Mesothelial cell of epicardium (in vitro differentiated cells): ENCODE measurements at regions not wholly inside any gene's neighbourhood (a gene's known extent, or its start where the extent isn't known, plus 50 kb on each side); places are given as distances from the start of the nearest gene placed in this dataset.

Experiments used
- DNase-seq, 2 experiments: peaks; one replicate each; pipeline ENCODE4 v3.0.0; 2021; ENCODE audit warnings: low spot score in 2 of 2; ENCODE audit not compliant: unreplicated experiment in 2 of 2
- H3K27ac Mint-ChIP-seq: 2 replicates; pipeline ENCODE4 v1.8.0; 2021; ENCODE audit warnings: mixed read lengths
- H3K27me3 Mint-ChIP-seq: 2 replicates; pipeline ENCODE4 v1.8.0; 2021; ENCODE audit warnings: low read depth, mixed read lengths
- H3K36me3 Mint-ChIP-seq: 2 replicates; pipeline ENCODE4 v1.8.0; 2021; ENCODE audit warnings: mixed read lengths
- H3K4me1 Mint-ChIP-seq: 2 replicates; pipeline ENCODE4 v1.8.0; 2021; ENCODE audit warnings: mixed read lengths
- H3K4me3 Mint-ChIP-seq: 2 replicates; pipeline ENCODE4 v1.8.0; 2021; ENCODE audit warnings: mild to moderate bottlenecking, moderate library complexity, mixed read lengths
- H3K9me3 Mint-ChIP-seq: 2 replicates; pipeline ENCODE4 v1.8.0; 2021; ENCODE audit warnings: mixed read lengths
- TF ChIP-seq, protein P1 (sequence below): fragments of 200-600 bp; sonication (generic); IDR thresholded peaks from one replicate; pipeline ENCODE4 v1.5.0; 2021; ENCODE audit warnings: antibody characterized with exemption; ENCODE audit not compliant: unreplicated experiment

DNA sequence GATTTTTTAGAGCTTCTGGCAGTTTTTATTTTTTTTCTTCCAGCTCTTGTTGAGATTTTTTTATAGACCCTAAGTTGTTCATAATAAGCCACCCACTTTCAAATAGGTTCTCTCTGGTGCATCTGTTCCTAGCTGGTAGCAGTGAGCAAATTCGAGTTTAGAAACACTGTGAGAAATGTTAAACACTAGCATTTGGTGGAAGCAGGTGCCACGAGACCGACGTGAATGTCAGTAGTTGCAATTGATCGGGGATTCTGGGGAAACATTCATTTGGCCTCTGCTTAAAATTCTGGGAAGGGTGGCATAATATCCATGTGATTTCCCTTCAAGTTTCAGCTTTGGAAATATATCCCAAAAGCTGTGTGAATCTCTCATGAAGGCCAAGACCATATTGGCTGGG is 435.0 kb downstream of the RNF144A start:
- TF ChIP-seq, protein P1, sequence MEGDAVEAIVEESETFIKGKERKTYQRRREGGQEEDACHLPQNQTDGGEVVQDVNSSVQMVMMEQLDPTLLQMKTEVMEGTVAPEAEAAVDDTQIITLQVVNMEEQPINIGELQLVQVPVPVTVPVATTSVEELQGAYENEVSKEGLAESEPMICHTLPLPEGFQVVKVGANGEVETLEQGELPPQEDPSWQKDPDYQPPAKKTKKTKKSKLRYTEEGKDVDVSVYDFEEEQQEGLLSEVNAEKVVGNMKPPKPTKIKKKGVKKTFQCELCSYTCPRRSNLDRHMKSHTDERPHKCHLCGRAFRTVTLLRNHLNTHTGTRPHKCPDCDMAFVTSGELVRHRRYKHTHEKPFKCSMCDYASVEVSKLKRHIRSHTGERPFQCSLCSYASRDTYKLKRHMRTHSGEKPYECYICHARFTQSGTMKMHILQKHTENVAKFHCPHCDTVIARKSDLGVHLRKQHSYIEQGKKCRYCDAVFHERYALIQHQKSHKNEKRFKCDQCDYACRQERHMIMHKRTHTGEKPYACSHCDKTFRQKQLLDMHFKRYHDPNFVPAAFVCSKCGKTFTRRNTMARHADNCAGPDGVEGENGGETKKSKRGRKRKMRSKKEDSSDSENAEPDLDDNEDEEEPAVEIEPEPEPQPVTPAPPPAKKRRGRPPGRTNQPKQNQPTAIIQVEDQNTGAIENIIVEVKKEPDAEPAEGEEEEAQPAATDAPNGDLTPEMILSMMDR = no peak
- no peaks in the 10 kb centered on the region for H3K36me3 Mint-ChIP-seq
- H3K9me3 Mint-ChIP-seq = peaks cover 4% of the 10 kb centered on the region
- H3K27ac Mint-ChIP-seq = no peak overlapping the region
- no peak overlapping the region for H3K4me3 Mint-ChIP-seq
- no peak for DNase-seq
- no peaks in the 10 kb centered on the region for H3K4me1 Mint-ChIP-seq
- peaks cover 9% of the 10 kb centered on the region for H3K27me3 Mint-ChIP-seq

DNA sequence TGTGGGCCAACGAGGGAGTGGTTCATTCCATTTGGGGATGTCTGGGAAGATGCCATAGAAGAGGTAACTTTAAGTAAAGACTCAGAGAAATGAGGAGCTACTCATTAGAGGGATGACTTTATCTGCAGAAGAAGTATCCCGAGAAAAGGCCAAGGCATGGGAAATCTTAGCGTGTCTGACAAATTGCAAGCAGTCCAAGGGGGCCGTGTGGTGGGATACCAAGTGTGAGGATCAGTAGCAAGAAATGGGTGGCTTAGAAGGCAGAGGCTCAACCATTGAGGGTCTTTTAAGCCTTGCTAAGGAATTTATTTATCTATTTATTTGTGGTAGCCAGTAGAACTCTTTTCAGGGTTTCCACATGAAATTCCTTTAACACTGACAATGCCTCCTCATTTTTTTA is 436.4 kb downstream of the RNF144A start:
- Mint-ChIP-seq H3K4me1 (no peaks in the 10 kb centered on the region), H3K27me3 (peaks cover 9% of the 10 kb centered on the region), H3K9me3 (peaks cover 4% of the 10 kb centered on the region), H3K27ac (no peak overlapping the region), H3K4me3 (no peak overlapping the region), H3K36me3 (no peaks in the 10 kb centered on the region)
- TF ChIP-seq, protein P1 = no peak
- no peak for DNase-seq

DNA sequence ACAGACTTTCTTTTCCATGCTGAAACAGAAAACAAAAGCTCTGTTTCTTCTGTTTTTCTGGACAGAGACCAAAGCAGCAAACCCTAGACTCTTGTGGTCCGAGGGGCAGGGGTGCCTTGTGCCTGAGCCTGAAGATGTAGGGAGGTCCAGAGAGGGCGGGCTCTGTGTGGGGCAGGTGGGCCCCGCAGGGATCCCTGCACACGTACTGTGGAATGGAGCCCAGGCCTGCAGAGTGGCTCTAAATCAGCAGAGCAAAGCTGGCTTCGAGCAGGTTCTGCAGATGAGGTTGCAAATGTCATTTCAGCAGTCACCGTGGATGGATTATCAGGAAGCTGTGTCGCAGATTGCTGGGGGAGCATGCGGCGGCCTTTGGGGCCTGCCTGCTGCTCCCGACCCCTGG is 438.6 kb downstream of the RNF144A start:
- TF ChIP-seq, protein P1 = no peak
- H3K4me3 Mint-ChIP-seq = no peak overlapping the region

DNA sequence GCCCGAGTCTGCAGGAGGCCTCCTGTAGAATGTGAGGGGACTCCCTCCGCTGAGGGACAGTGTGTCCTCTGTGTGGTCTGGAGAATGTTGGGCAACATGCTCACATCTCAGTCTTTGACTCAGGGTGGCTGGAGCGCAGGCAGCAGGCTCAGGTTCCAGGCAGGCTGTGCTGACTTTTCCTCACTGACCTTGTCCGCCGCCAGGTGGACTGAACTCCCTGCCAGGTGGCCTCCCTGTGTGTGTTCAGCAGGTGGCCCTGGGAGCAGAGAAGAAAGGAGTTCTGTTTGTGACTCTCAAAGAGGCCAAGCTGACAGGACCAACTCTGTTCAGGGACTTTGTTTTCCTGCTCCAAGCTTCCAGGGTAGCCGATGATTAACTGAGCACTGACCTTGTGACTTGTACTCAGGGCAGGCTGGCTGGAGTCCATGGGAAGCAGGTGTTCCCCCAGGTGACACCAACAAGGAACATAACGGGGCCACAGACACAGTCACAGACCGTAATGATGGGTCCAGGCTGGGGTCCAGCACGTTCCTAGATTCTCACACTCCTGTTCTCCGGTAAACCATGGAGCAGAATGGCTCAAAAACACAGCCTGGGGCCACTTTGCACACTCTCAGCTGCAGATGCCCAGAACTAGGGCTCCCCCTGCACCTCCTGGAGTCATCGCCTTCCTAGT is 439.8 kb downstream of the RNF144A start:
- DNase-seq = no peak
- H3K36me3 Mint-ChIP-seq = no peaks in the 10 kb centered on the region
- H3K27ac Mint-ChIP-seq = no peak overlapping the region
- peaks cover 4% of the 10 kb centered on the region for H3K9me3 Mint-ChIP-seq
- no peaks in the 10 kb centered on the region for H3K27me3 Mint-ChIP-seq
- TF ChIP-seq, protein P1 = no peak
- H3K4me1 Mint-ChIP-seq = peaks cover 9% of the 10 kb centered on the region
- no peak overlapping the region for H3K4me3 Mint-ChIP-seq

More for the DNA sequence above, 438.6 kb downstream of the RNF144A start:
- no peak for DNase-seq
- no peaks in the 10 kb centered on the region for H3K27me3 Mint-ChIP-seq
- H3K4me1 Mint-ChIP-seq = peaks cover 9% of the 10 kb centered on the region
- peaks cover 4% of the 10 kb centered on the region for H3K9me3 Mint-ChIP-seq
- no peaks in the 10 kb centered on the region for H3K36me3 Mint-ChIP-seq
- no peak overlapping the region for H3K27ac Mint-ChIP-seq

DNA sequence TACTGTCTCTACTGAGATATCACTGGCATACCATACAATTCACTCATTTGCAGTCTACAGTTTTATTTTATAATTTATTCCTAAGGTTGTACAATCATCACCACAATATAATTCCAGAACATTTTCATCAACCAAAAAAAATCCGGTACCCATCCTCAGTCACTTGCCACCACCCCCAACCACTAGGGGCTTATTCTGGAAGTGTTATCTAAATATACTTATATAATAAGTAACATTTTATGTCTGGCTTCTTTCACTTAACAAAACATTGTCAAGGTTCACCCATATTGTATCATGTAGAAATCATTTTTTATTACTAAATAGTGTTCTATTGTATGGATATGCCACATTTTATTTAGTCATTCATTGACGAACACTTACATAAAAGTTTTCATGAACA is 440.8 kb downstream of the RNF144A start:
- Mint-ChIP-seq H3K4me1 (peaks cover 9% of the 10 kb centered on the region), H3K36me3 (no peaks in the 10 kb centered on the region)

More for the DNA sequence above, 440.8 kb downstream of the RNF144A start:
- H3K27ac Mint-ChIP-seq = no peak overlapping the region
- no peak for DNase-seq
- H3K4me3 Mint-ChIP-seq = no peak overlapping the region
- H3K27me3 Mint-ChIP-seq = no peaks in the 10 kb centered on the region
- TF ChIP-seq, protein P1 = no peak
- H3K9me3 Mint-ChIP-seq = peaks cover 4% of the 10 kb centered on the region
